A549 (cell line): ENCODE measurements at regions not wholly inside any gene's neighbourhood (a gene's known extent, or its start where the extent isn't known, plus 50 kb on each side); places are given as distances from the start of the nearest gene placed in this dataset.

Experiments used
- ATAC-seq, 2 experiments: fragments of 200-7000 bp in 1 of 2; fragments of >200 bp in 1 of 2; cut with Nextera tagmentation in 1 of 2; cut with Tn5 transposase in 1 of 2; 3 replicates each; pipeline versions ENCODE4 v1.8.0 to v1.9.1; 2018 to 2020; ENCODE audit warnings: mild to moderate bottlenecking in 1 of 2, moderate library complexity in 1 of 2
- CTCF ChIA-PET: fragments of 300-600 bp; sonication (Branson Sonifier 250); formaldehyde crosslinking; extraction: SDS; loops from one replicate; lab custom pipeline; 2021; ENCODE audit warnings: antibody characterized with exemption, inconsistent platforms; lab: Yijun Ruan, JAX
- POLR2A ChIA-PET: fragments of 350-600 bp; formaldehyde crosslinking; extraction: SDS; loops from one replicate; lab custom pipeline; 2021; ENCODE audit warnings: antibody characterized with exemption, inconsistent platforms; lab: Yijun Ruan, JAX
- DNase-seq, 2 experiments: peaks; one replicate each; pipeline versions ENCODE4 v3.0.0 to v3.0.0-alpha.2; 2011 to 2016; ENCODE audit warnings: low read depth in 1 of 2, low spot score in 1 of 2
- FAIRE-seq: peaks from 2 replicates; lab custom pipeline; 2011; peaks lifted over from hg19 to GRCh38; lab: Jason Lieb, UNC
- H3K27ac ChIP-seq, 2 experiments: fragments of >200 bp; sonication (Bioruptor Twin); formaldehyde crosslinking; 3 replicates each; pipeline ENCODE4 v1.5.1; 2016 to 2017
- H3K4me1 ChIP-seq: fragments of >200 bp; sonication (Bioruptor Twin); formaldehyde crosslinking; 3 replicates; pipeline ENCODE4 v1.6.1; 2016
- H3K4me2 ChIP-seq: fragments of >200 bp; sonication (Bioruptor Twin); formaldehyde crosslinking; 3 replicates; pipeline ENCODE4 v1.6.1; 2016
- H3K4me3 ChIP-seq: fragments of >200 bp; sonication (Bioruptor Twin); formaldehyde crosslinking; 3 replicates; pipeline ENCODE4 v1.5.1; 2016
- H3K9me3 ChIP-seq: fragments of >200 bp; sonication (Bioruptor Twin); formaldehyde crosslinking; 3 replicates; pipeline ENCODE4 v1.6.1; 2016
- ATOH8 ChIP-seq: fragments of 250-450 bp; sonication (Bioruptor Pico); IDR thresholded peaks from 2 replicates; pipeline ENCODE4 v1.5.0; 2020; ENCODE audit warnings: low read depth, mild to moderate bottlenecking, moderate library complexity
- BHLHE40 ChIP-seq: IDR thresholded peaks from 2 replicates; pipeline ENCODE4 v1.6.1; 2012; ENCODE audit warnings: low read depth, low read length, inconsistent platforms
- CBX8 ChIP-seq: fragments of 200-600 bp; sonication (generic); IDR thresholded peaks from 2 replicates; pipeline ENCODE4 v1.6.1; 2016
- CTCF ChIP-seq: fragments of >200 bp; sonication (Bioruptor Twin); formaldehyde crosslinking; IDR thresholded peaks from 3 replicates; pipeline ENCODE4 v1.5.1; 2016
- ESRRA ChIP-seq: fragments of 150-350 bp; IDR thresholded peaks from 2 replicates; pipeline ENCODE4 v1.6.1; 2014; ENCODE audit warnings: mild to moderate bottlenecking, low read length, borderline replicate concordance
- FOSB ChIP-seq: fragments of 250-450 bp; sonication (Bioruptor Pico); IDR thresholded peaks from 2 replicates; pipeline ENCODE4 v1.5.0; 2020; ENCODE audit warnings: mild to moderate bottlenecking, moderate library complexity
- FOSL2 ChIP-seq, 2 experiments: fragments of 450-650 bp in 1 of 2; fragments of >200 bp in 1 of 2; sonication (Bioruptor Twin) in 1 of 2; formaldehyde crosslinking; IDR thresholded peaks; 2 replicates each; pipeline versions ENCODE4 v1.5.0 to v1.6.1; 2016 to 2020; ENCODE audit warnings: mild to moderate bottlenecking in 1 of 2, moderate library complexity in 1 of 2
- FOXS1 ChIP-seq: fragments of 250-450 bp; sonication (Bioruptor Pico); IDR thresholded peaks from 2 replicates; pipeline ENCODE4 v1.5.0; 2020; ENCODE audit warnings: mild to moderate bottlenecking, moderate library complexity
- GATA3 ChIP-seq: IDR thresholded peaks from 2 replicates; pipeline ENCODE4 v1.6.1; 2012; ENCODE audit warnings: borderline replicate concordance
- HES2 ChIP-seq: fragments of >200 bp; sonication (Bioruptor Twin); formaldehyde crosslinking; IDR thresholded peaks from 2 replicates; pipeline ENCODE4 v1.6.1; 2016
- JUN ChIP-seq, 2 experiments: fragments of >200 bp; sonication (Bioruptor Twin); formaldehyde crosslinking; IDR thresholded peaks; 2 replicates in 1 of 2; 3 replicates in 1 of 2; pipeline ENCODE4 v1.6.1; 2016 to 2017
- JUNB ChIP-seq: fragments of >200 bp; sonication (Bioruptor Twin); formaldehyde crosslinking; IDR thresholded peaks from 2 replicates; pipeline ENCODE4 v1.6.1; 2016
- KDM1A ChIP-seq: fragments of 200-600 bp; sonication (generic); IDR thresholded peaks from 2 replicates; pipeline ENCODE4 v1.6.1; 2016; ENCODE audit warnings: low read depth, mild to moderate bottlenecking
- KDM5A ChIP-seq: fragments of 200-600 bp; sonication (generic); IDR thresholded peaks from 2 replicates; pipeline ENCODE4 v1.6.1; 2016; ENCODE audit warnings: antibody characterized with exemption, mild to moderate bottlenecking
- MAX ChIP-seq: IDR thresholded peaks from 2 replicates; pipeline ENCODE4 v1.6.1; 2012
- MAZ ChIP-seq: fragments of 150-350 bp; IDR thresholded peaks from 2 replicates; pipeline ENCODE4 v1.6.1; 2014; ENCODE audit warnings: antibody characterized with exemption, low read depth, low read length, borderline replicate concordance
- NPAS2 ChIP-seq: fragments of 250-450 bp; sonication (Bioruptor Pico); IDR thresholded peaks from 2 replicates; pipeline ENCODE4 v1.8.0; 2022; ENCODE audit warnings: mild to moderate bottlenecking, moderate library complexity, borderline replicate concordance
- NR3C1 ChIP-seq: fragments of >200 bp; sonication (Bioruptor Twin); formaldehyde crosslinking; IDR thresholded peaks from 3 replicates; pipeline ENCODE4 v1.6.1; 2017
- POLR2A ChIP-seq: IDR thresholded peaks from 2 replicates; pipeline ENCODE4 v1.6.1; 2012; ENCODE audit warnings: mild to moderate bottlenecking, low read length
- POLR2AphosphoS2 ChIP-seq: conservative IDR thresholded peaks from 2 replicates; pipeline ENCODE4 v1.6.1; 2012; ENCODE audit warnings: low read length, improper control_type of control experiment, inconsistent platforms
- RARB ChIP-seq: fragments of 250-450 bp; sonication (Bioruptor Pico); IDR thresholded peaks from 2 replicates; pipeline ENCODE4 v1.8.0; 2021; ENCODE audit warnings: mild to moderate bottlenecking, moderate library complexity
- RCOR1 ChIP-seq: fragments of 150-350 bp; IDR thresholded peaks from 2 replicates; pipeline ENCODE4 v1.6.1; 2014; ENCODE audit warnings: antibody characterized with exemption, low read length, low read depth
- RNF2 ChIP-seq: fragments of 200-600 bp; sonication (generic); IDR thresholded peaks from 2 replicates; pipeline ENCODE4 v1.6.1; 2016; ENCODE audit warnings: low read depth, mild to moderate bottlenecking, antibody characterized with exemption, moderate library complexity, borderline replicate concordance
- SREBF2 ChIP-seq: fragments of 450-650 bp; IDR thresholded peaks from 2 replicates; pipeline ENCODE4 v1.6.1; 2014; ENCODE audit warnings: mild to moderate bottlenecking, moderate library complexity
- TP53 ChIP-seq: fragments of 250-450 bp; sonication (Bioruptor Pico); IDR thresholded peaks from 2 replicates; pipeline ENCODE4 v1.5.0; 2021; ENCODE audit warnings: mild to moderate bottlenecking, moderate library complexity
- WGBS: methylation state at CpG from one replicate; pipeline ENCODE4 v1.1.6; 2017; ENCODE audit errors: missing lambda C conversion rate; 5-methylcytosine and 5-hydroxymethylcytosine counted together
- TF ChIP-seq, protein P1 (sequence below): fragments of 450-650 bp; IDR thresholded peaks from 2 replicates; pipeline ENCODE4 v1.6.1; 2014; ENCODE audit warnings: antibody characterized with exemption

GRCh38 chr11:104623518-104623917 is 274.7 kb downstream of the CASP12 start:
- POLR2A ChIA-PET: no interaction called here
- CTCF ChIA-PET: no interaction called here
- 0 out of 3 replicates have a peak, but pooled peaks cover 3% of the 10 kb centered on the region for H3K4me1 ChIP-seq
- TF ChIP-seq GATA3 (no peak), NPAS2 (CRISPR knock-in tag) (no peak), KDM5A (no peak), ESRRA (no peak), JUNB (peak; percentile 48; the same call in 1 of the 2 replicates), JUN (IDR thresholded peaks at IDR 0.05) (no peak), KDM1A (no peak), SREBF2 (no peak), TP53 (CRISPR knock-in tag) (no peak), POLR2A (no peak), CTCF (no peak), FOSL2 (IDR thresholded peaks at IDR 0.05) (0 out of 2 replicates have a peak, but pooled peaks have one; percentile 33), FOSL2 (CRISPR knock-in tag; IDR thresholded peaks at IDR 0.05) (no peak)
- 54% methylated on average over 1 of the region's 1 CpG for WGBS
- no peak for ATAC-seq
- no peaks in the 10 kb centered on the region for H3K9me3 ChIP-seq
- H3K27ac ChIP-seq: no peak overlapping the region
- H3K4me2 ChIP-seq: peak overlapping the region; percentile 25; the same call in 1 of the 3 replicates
- no peak for DNase-seq
- H3K4me3 ChIP-seq: no peak overlapping the region
- no peak for FAIRE-seq

DNA sequence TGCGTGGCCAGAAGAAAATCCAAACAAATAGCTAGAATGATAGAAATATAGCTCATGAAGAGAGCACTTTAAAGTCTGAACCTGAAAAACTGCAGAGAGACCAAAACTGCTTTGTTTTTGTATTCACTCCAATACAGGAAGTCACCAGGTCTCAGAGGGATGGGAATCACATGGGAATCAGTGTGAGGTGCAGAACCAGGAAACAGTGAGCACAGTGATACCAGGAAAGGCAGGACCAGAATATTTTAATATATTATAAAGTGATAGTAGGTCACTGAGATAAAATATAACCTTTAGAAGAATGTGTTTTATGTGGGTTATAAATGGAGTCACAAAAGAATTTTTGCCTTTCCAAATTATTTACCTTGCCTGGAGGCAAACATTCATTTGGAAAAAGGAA is 277.3 kb downstream of the CASP12 start:
- Histone ChIP-seq H3K9me3 (no peaks in the 10 kb centered on the region), H3K27ac (no peak overlapping the region), H3K4me3 (no peak overlapping the region), H3K4me1 (0 out of 3 replicates have a peak, but pooled peaks cover 3% of the 10 kb centered on the region), H3K4me2 (no peak overlapping the region)
- TF ChIP-seq MAZ: no peak
- no peak for DNase-seq
- ATAC-seq: no peak
- WGBS: 65% methylated on average over 1 of the region's 1 CpG
- POLR2A ChIA-PET: no interaction called here
- no peak for FAIRE-seq
- CTCF ChIA-PET: interaction anchor here (1.1 kb wide), 1 partner anchor 17 kb away, joined by 3 read pairs; no protein-coding TSS in a partner anchor

DNA sequence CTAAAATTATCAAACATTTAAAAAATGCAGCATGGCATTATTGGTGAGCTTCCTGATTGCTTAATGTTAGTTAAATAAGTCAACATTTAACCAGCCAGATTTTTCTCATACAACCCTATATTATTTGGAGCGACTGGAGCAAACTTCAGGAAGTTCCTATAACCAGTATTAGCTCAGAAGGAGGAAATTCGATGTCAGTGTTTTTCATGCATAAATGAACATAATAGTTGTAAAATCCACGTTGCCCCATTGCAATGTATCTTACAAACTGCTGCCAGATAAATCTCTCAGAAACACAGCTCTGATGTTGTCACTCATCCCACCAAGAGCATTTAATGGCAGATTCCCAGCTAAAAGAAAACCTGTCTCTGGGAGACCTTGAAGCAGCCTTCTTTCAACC is 278.5 kb downstream of the CASP12 start:
- no peak for ATAC-seq
- no peaks in the 10 kb centered on the region for H3K9me3 ChIP-seq
- FAIRE-seq: no peak
- H3K27ac ChIP-seq: no peak overlapping the region
- ChIA-PET CTCF (no interaction called here), POLR2A (no interaction called here)
- 26% methylated on average over 3 of the region's 3 CpGs for WGBS
- TF ChIP-seq, protein P1, sequence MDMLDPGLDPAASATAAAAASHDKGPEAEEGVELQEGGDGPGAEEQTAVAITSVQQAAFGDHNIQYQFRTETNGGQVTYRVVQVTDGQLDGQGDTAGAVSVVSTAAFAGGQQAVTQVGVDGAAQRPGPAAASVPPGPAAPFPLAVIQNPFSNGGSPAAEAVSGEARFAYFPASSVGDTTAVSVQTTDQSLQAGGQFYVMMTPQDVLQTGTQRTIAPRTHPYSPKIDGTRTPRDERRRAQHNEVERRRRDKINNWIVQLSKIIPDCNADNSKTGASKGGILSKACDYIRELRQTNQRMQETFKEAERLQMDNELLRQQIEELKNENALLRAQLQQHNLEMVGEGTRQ: no peak
- TF ChIP-seq FOSL2 (IDR thresholded peaks at IDR 0.05): no peak
- no peak for TF ChIP-seq FOSL2 (CRISPR knock-in tag; IDR thresholded peaks at IDR 0.05)
- no peak for TF ChIP-seq ATOH8 (CRISPR knock-in tag)
- TF ChIP-seq HES2: no peak
- TF ChIP-seq KDM5A: no peak
- TF ChIP-seq JUNB: no peak
- TF ChIP-seq CTCF: no peak
- TF ChIP-seq BHLHE40: no peak
- TF ChIP-seq MAX: no peak
- TF ChIP-seq NR3C1: no peak
- no peak for TF ChIP-seq FOSB (CRISPR knock-in tag)
- TF ChIP-seq SREBF2: no peak
- TF ChIP-seq FOXS1 (CRISPR knock-in tag): no peak
- TF ChIP-seq CBX8: no peak
- no peak for TF ChIP-seq RARB (CRISPR knock-in tag)
- TF ChIP-seq POLR2AphosphoS2: no peak
- TF ChIP-seq RNF2: no peak
- no peak for TF ChIP-seq RCOR1
- no peak overlapping the region for H3K4me3 ChIP-seq
- no peak for DNase-seq
- 0 out of 3 replicates have a peak, but pooled peaks cover 3% of the 10 kb centered on the region for H3K4me1 ChIP-seq
- H3K4me2 ChIP-seq: no peak overlapping the region
